GM23248 (cell line): ENCODE measurements at regions not wholly inside any gene's neighbourhood (a gene's known extent, or its start where the extent isn't known, plus 50 kb on each side); places are given as distances from the start of the nearest gene placed in this dataset.

Experiments used
- EZH2 ChIP-seq: fragments of 200-600 bp; sonication (generic); IDR thresholded peaks from 2 replicates; pipeline ENCODE4 v1.6.1; 2018; ENCODE audit warnings: antibody characterized with exemption, mild to moderate bottlenecking; ENCODE audit not compliant: insufficient read depth, poor library complexity, severe bottlenecking
- EZH2phosphoT487 ChIP-seq: fragments of 200-600 bp; sonication (generic); IDR thresholded peaks from 2 replicates; pipeline ENCODE4 v1.6.1; 2018; ENCODE audit warnings: antibody characterized with exemption, moderate library complexity, mild to moderate bottlenecking, low read depth; ENCODE audit not compliant: insufficient read depth

GRCh38 chr2:75356865-75357264 lies 157.5 kb upstream of the TACR1 start:
- TF ChIP-seq EZH2 (no peak), EZH2phosphoT487 (no peak)
